Osteocyte (in vitro differentiated cells): ENCODE measurements at regions not wholly inside any gene's neighbourhood (a gene's known extent, or its start where the extent isn't known, plus 50 kb on each side); places are given as distances from the start of the nearest gene placed in this dataset.

ENCODE experiments used
- DNase-seq: peaks from one replicate; pipeline ENCODE4 v3.0.0; 2021; ENCODE audit warnings: mixed read lengths; ENCODE audit not compliant: unreplicated experiment; ENCODE audit errors: extremely low spot score
- H3K27ac Mint-ChIP-seq: one replicate; pipeline ENCODE4 v1.8.0; 2021; ENCODE audit warnings: mild to moderate bottlenecking, mixed read lengths; ENCODE audit not compliant: unreplicated experiment
- H3K27me3 Mint-ChIP-seq: one replicate; pipeline ENCODE4 v1.8.0; 2021; ENCODE audit warnings: mixed read lengths; ENCODE audit not compliant: unreplicated experiment
- H3K36me3 Mint-ChIP-seq: one replicate; pipeline ENCODE4 v1.8.0; 2021; ENCODE audit warnings: mixed read lengths; ENCODE audit not compliant: unreplicated experiment
- H3K4me1 Mint-ChIP-seq: one replicate; pipeline ENCODE4 v1.8.0; 2021; ENCODE audit warnings: mixed read lengths; ENCODE audit not compliant: unreplicated experiment
- H3K4me3 Mint-ChIP-seq: one replicate; pipeline ENCODE4 v1.8.0; 2021; ENCODE audit warnings: mild to moderate bottlenecking, moderate library complexity, mixed read lengths; ENCODE audit not compliant: unreplicated experiment
- H3K9me3 Mint-ChIP-seq: one replicate; pipeline ENCODE4 v1.8.0; 2021; ENCODE audit warnings: mixed read lengths; ENCODE audit not compliant: unreplicated experiment
- TF ChIP-seq, protein P1 (sequence below): fragments of 200-600 bp; sonication (generic); IDR thresholded peaks from 2 replicates; pipeline ENCODE4 v1.5.0; 2021; ENCODE audit warnings: antibody characterized with exemption, mild to moderate bottlenecking, moderate library complexity

GRCh38 chr2:120548627-120549608 is 186.8 kb upstream of the GLI2 start:
- H3K9me3 Mint-ChIP-seq: no peaks in the 10 kb centered on the region
- H3K4me3 Mint-ChIP-seq: no peak overlapping the region
- TF ChIP-seq, protein P1, sequence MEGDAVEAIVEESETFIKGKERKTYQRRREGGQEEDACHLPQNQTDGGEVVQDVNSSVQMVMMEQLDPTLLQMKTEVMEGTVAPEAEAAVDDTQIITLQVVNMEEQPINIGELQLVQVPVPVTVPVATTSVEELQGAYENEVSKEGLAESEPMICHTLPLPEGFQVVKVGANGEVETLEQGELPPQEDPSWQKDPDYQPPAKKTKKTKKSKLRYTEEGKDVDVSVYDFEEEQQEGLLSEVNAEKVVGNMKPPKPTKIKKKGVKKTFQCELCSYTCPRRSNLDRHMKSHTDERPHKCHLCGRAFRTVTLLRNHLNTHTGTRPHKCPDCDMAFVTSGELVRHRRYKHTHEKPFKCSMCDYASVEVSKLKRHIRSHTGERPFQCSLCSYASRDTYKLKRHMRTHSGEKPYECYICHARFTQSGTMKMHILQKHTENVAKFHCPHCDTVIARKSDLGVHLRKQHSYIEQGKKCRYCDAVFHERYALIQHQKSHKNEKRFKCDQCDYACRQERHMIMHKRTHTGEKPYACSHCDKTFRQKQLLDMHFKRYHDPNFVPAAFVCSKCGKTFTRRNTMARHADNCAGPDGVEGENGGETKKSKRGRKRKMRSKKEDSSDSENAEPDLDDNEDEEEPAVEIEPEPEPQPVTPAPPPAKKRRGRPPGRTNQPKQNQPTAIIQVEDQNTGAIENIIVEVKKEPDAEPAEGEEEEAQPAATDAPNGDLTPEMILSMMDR: no peak
- H3K4me1 Mint-ChIP-seq: peaks cover 33% of the 10 kb centered on the region
- peaks cover 20% of the 10 kb centered on the region for H3K27me3 Mint-ChIP-seq
- no peaks in the 10 kb centered on the region for H3K36me3 Mint-ChIP-seq
- H3K27ac Mint-ChIP-seq: no peak overlapping the region
- no peak for DNase-seq

DNA sequence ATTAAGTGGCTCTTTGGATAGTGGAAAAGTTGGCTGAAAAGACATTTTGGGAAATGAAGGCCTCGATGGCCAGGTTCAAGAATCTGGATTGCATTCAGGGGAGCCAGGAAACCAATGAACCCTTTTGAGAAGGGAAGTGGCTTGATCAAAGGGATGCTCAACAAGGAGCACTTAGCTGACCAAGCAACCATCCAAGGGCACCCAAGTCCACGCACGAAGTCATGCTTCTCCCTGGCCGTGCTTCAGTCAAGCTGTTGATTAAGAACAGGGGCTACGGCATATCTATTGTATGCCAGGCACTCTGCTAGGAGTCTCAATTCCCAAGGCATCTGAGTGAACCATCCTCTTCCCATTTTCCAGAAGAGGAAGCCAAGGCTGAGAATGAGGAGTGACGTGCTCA is 185.8 kb upstream of the GLI2 start:
- Mint-ChIP-seq H3K9me3 (no peaks in the 10 kb centered on the region), H3K36me3 (no peaks in the 10 kb centered on the region), H3K4me1 (peaks cover 32% of the 10 kb centered on the region), H3K27ac (no peak overlapping the region), H3K27me3 (peaks cover 28% of the 10 kb centered on the region), H3K4me3 (no peak overlapping the region)
- TF ChIP-seq, protein P1: no peak
- DNase-seq: no peak

GRCh38 chr2:120550282-120550681 is 185.4 kb upstream of the GLI2 start:
- TF ChIP-seq, protein P1: no peak
- peaks cover 31% of the 10 kb centered on the region for H3K27me3 Mint-ChIP-seq
- DNase-seq: no peak
- no peaks in the 10 kb centered on the region for H3K36me3 Mint-ChIP-seq
- H3K4me3 Mint-ChIP-seq: no peak overlapping the region
- H3K9me3 Mint-ChIP-seq: no peaks in the 10 kb centered on the region
- H3K27ac Mint-ChIP-seq: no peak overlapping the region
- H3K4me1 Mint-ChIP-seq: peaks cover 31% of the 10 kb centered on the region

GRCh38 chr2:120550893-120551446 is 184.7 kb upstream of the GLI2 start:
- H3K4me1 Mint-ChIP-seq: peaks cover 24% of the 10 kb centered on the region
- H3K27me3 Mint-ChIP-seq: peaks cover 35% of the 10 kb centered on the region
- no peak overlapping the region for H3K27ac Mint-ChIP-seq
- H3K9me3 Mint-ChIP-seq: no peaks in the 10 kb centered on the region
- TF ChIP-seq, protein P1: no peak
- no peak overlapping the region for H3K4me3 Mint-ChIP-seq
- H3K36me3 Mint-ChIP-seq: no peaks in the 10 kb centered on the region
- DNase-seq: no peak

DNA sequence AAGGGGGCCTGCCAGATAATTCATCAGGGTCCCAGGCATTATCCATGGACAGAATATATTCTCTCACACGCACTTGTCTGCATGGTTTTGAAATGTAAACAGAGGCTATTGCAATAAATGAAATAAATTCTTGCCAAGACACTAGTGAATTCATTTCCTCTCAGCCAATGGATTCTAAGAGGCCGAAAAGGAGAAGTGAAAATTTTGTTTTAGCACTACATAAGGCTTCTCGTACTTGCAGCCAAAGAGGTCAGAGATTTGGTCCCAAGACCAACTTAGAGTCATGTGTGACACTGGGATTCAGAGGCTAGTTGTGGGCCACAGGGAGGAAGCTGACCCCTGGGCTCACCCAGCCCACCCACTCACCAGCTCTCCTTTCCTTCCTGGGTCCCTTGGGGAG is 184.1 kb upstream of the GLI2 start:
- Mint-ChIP-seq H3K9me3 (no peaks in the 10 kb centered on the region), H3K36me3 (no peaks in the 10 kb centered on the region), H3K4me1 (peaks cover 19% of the 10 kb centered on the region), H3K27ac (no peak overlapping the region), H3K27me3 (peaks cover 41% of the 10 kb centered on the region), H3K4me3 (no peak overlapping the region)
- DNase-seq: no peak
- TF ChIP-seq, protein P1: no peak
